Heart left ventricle (tissue), 13 donors: ENCODE measurements at regions not wholly inside any gene's neighbourhood (a gene's known extent, or its start where the extent isn't known, plus 50 kb on each side); places are given as distances from the start of the nearest gene placed in this dataset.

Experiments
- POLR2A ChIP-seq, 2 donors: fragments of 450-650 bp; IDR thresholded peaks; one replicate each; pipeline ENCODE4 v1.6.1; 2017; ENCODE audit warnings: antibody characterized with exemption in 2 of 2, mild to moderate bottlenecking in 2 of 2, moderate library complexity in 2 of 2
- TF ChIP-seq, protein P1 (sequence below), 12 donors: fragments of 200-600 bp; sonication (generic) in 4 of 12; IDR thresholded peaks; one replicate each; pipeline versions ENCODE4 v1.5.0 to v1.8.0; 2018 to 2022; ENCODE audit warnings: antibody characterized with exemption in 12 of 12, mild to moderate bottlenecking in 5 of 12
- donor health status: ischemic (EF 13 %, LVEDD 7.1; RV severe dilation, severe dysfunction).
- donor health status: DM: no; HTN: yes; CAD: no.
- donor health status: DM: no; HTN: no; CAD: no.
- donor health status: ischemic (EF 25% LVEDD 6.9; RV normal size, moderate dysfunction).
- donor health status: ischemic (EF 25% LVEDD 5.7; RV mildly dilated, moderate dysfunction).
- donor health status: ischemic (EF 35%, LVEDD 5.7; RV mildly dilated, moderate dysfunction).
- donor health status: nonischemic (EF 11% LVEDD 7.7; RV severe dilation, severe dysfunction).
- donor health status: DM: yes; HTN: yes; CAD: no.
- donor health status: PGD.
- donor health status: ischemic (EF 29% LVEDD 5.4; RV normal size, mild dysfunction).
- donor health status: nonischemic (EF 23%, LVEDD 6.1; RV moderate dilation, normal function).

DNA sequence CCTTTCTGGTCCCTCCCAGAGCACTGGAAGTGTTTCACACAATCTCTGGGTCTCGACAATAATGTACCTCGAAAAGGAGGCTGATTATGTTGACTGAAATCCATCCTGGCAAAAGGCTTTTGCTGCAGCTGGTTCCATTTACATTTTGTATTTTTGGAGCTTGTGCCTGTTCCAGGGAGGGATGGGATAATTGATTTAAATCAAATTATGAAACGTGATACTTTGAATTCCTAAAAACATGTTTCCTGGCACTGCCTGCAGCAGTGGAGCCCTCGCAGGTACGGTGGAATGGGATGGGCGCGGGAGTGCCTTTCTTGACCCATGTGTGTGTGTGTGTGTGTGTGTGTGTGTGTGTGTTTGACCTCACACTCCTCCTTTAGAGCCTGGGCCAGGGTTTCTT is 455.5 kb upstream of the MEIS1 start:
- TF ChIP-seq, protein P1, sequence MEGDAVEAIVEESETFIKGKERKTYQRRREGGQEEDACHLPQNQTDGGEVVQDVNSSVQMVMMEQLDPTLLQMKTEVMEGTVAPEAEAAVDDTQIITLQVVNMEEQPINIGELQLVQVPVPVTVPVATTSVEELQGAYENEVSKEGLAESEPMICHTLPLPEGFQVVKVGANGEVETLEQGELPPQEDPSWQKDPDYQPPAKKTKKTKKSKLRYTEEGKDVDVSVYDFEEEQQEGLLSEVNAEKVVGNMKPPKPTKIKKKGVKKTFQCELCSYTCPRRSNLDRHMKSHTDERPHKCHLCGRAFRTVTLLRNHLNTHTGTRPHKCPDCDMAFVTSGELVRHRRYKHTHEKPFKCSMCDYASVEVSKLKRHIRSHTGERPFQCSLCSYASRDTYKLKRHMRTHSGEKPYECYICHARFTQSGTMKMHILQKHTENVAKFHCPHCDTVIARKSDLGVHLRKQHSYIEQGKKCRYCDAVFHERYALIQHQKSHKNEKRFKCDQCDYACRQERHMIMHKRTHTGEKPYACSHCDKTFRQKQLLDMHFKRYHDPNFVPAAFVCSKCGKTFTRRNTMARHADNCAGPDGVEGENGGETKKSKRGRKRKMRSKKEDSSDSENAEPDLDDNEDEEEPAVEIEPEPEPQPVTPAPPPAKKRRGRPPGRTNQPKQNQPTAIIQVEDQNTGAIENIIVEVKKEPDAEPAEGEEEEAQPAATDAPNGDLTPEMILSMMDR (IDR thresholded peaks at IDR 0.05), result no peak
- TF ChIP-seq POLR2A (IDR thresholded peaks at IDR 0.05), result no peak
